ENCODE measurements at regions not wholly inside any gene's neighbourhood (a gene's known extent, or its start where the extent isn't known, plus 50 kb on each side); places are given as distances from the start of the nearest gene placed in this dataset.
"Not testable (repeated sequence)": the region's sequence is repeated elsewhere in the genome, so short reads cannot be mapped to it uniquely, and the experiment has no call there.

DNA sequence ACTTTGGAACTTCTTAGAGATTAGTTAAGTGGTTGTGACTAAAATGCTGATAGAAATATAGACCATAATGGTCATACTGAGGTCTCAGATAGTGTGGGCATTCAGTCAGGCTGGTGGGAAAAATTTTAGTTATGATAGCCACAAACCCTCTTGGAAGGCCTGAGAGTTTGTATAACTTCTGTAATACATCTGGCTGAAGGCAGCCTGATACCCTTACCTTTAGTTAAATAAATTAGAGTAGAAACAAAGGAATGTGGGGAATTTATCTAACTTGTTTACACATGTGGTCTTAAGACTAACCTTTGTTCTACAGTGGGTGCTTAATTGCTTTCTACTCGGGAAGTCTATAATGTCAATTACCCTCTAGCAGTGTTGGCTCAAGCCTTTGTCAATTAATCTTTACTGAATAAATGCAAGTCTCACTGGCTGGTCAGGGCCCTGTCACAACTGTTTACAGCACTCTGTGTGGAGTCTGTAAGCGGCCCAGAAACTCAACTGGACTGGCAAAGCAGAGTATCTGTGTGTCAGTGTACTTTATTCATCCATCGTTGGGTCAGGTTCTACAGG, 184.0 kb downstream of the FBXO4 start:
- TF ChIP-seq, protein P1, sequence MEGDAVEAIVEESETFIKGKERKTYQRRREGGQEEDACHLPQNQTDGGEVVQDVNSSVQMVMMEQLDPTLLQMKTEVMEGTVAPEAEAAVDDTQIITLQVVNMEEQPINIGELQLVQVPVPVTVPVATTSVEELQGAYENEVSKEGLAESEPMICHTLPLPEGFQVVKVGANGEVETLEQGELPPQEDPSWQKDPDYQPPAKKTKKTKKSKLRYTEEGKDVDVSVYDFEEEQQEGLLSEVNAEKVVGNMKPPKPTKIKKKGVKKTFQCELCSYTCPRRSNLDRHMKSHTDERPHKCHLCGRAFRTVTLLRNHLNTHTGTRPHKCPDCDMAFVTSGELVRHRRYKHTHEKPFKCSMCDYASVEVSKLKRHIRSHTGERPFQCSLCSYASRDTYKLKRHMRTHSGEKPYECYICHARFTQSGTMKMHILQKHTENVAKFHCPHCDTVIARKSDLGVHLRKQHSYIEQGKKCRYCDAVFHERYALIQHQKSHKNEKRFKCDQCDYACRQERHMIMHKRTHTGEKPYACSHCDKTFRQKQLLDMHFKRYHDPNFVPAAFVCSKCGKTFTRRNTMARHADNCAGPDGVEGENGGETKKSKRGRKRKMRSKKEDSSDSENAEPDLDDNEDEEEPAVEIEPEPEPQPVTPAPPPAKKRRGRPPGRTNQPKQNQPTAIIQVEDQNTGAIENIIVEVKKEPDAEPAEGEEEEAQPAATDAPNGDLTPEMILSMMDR (IDR thresholded peaks at IDR 0.05), result no peak
- H3K4me1 Mint-ChIP-seq, result no peaks in the 10 kb centered on the region
- no peaks in the 10 kb centered on the region for H3K27me3 Mint-ChIP-seq
- peaks cover 3% of the 10 kb centered on the region for H3K9me3 Mint-ChIP-seq
- H3K27ac Mint-ChIP-seq, result no peak overlapping the region
- H3K4me3 Mint-ChIP-seq, result no peak overlapping the region
- ATAC-seq (ENCODE audit: low read depth) (no peak), DNase-seq (no peak)
- ChIA-PET POLR2A (no interaction called here), CTCF (no interaction called here)
- no peaks in the 10 kb centered on the region for H3K36me3 Mint-ChIP-seq (ENCODE audit: low read depth)
- intact Hi-C loops (cut with micrococcal nuclease), result no loop called here

DNA sequence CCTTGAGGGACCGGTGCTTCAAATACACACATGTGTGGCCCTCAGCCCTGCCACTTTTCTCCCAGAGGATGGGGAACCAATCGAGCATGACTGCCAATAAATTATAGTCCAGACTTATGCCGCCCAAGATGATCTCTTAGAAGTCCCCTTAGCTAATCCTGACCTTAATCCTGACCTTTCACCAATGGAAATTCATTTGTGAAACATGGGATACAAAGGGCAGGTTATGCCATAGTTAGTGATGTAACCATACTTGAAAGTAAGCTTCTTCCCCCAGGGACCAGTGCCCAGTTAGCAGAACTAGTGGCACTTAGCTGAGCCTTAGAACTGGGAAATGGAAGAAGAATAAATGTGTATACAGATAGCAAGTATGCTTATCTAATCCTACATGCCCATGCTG, 190.6 kb downstream of the FBXO4 start:
- H3K36me3 Mint-ChIP-seq (ENCODE audit: low read depth); CTCF ChIA-PET; H3K27me3 Mint-ChIP-seq; DNase-seq; H3K9me3 Mint-ChIP-seq; H3K4me3 Mint-ChIP-seq; H3K27ac Mint-ChIP-seq; H3K4me1 Mint-ChIP-seq; ATAC-seq (ENCODE audit: low read depth); POLR2A ChIA-PET; intact Hi-C loops (cut with micrococcal nuclease): not testable (repeated sequence)

DNA sequence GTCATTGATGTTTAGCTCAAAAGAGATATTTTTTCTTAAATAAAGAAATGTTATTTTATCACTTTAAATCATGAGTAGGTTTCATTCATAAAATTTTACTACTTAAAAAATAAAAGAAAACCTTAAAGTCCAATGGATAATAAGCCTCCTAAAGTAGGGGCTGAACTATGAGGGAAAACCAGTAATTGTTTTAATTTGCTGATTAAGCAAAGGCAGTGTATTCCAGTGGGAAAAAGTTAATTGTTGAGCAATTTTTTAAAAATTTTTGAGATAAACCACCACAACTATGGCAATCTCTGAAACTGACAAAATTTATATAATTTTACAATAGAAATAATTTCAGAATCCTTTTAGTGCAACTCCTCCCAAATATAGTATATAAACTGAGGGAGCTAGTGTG, 195.0 kb downstream of the FBXO4 start:
- Mint-ChIP-seq H3K9me3 (peaks cover 4% of the 10 kb centered on the region), H3K4me3 (no peak overlapping the region), H3K27ac (no peak overlapping the region), H3K4me1 (no peaks in the 10 kb centered on the region), H3K36me3 (ENCODE audit: low read depth) (no peaks in the 10 kb centered on the region), H3K27me3 (no peaks in the 10 kb centered on the region)
- intact Hi-C loops (cut with micrococcal nuclease), result no loop called here
- ChIA-PET CTCF (no interaction called here), POLR2A (no interaction called here)
- TF ChIP-seq, protein P1 (IDR thresholded peaks at IDR 0.05), result no peak
- ATAC-seq (ENCODE audit: low read depth) (no peak), DNase-seq (no peak)

DNA sequence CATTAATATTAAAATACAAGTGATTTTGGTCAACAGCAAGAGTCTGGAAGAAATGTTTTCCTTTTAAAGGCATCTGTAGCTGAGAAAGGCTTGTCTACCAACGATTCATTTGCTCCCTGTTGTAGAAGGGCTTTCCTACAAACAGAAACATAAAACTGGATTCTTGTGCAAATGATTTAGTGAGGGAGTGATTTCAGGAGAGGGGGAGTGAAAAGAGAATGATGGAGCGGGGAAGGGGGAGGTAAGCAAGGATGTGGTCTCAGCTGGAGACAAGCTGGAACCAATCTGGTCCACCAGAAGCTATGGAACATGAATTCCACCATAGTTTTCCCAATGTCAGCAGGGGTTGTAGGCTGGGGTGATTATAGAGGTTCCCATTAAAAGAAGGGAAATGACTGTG, 196.3 kb downstream of the FBXO4 start:
- TF ChIP-seq, protein P1 (IDR thresholded peaks at IDR 0.05), result no peak
- no peak for DNase-seq
- H3K9me3 Mint-ChIP-seq, result peaks cover 4% of the 10 kb centered on the region
- POLR2A ChIA-PET, result no interaction called here
- H3K27me3 Mint-ChIP-seq, result no peaks in the 10 kb centered on the region
- CTCF ChIA-PET, result no interaction called here
- no peaks in the 10 kb centered on the region for H3K36me3 Mint-ChIP-seq (ENCODE audit: low read depth)
- H3K4me3 Mint-ChIP-seq, result no peak overlapping the region
- no peak overlapping the region for H3K27ac Mint-ChIP-seq
- H3K4me1 Mint-ChIP-seq, result no peaks in the 10 kb centered on the region
- intact Hi-C loops (cut with micrococcal nuclease), result no loop called here
- ATAC-seq (ENCODE audit: low read depth), result no peak

DNA sequence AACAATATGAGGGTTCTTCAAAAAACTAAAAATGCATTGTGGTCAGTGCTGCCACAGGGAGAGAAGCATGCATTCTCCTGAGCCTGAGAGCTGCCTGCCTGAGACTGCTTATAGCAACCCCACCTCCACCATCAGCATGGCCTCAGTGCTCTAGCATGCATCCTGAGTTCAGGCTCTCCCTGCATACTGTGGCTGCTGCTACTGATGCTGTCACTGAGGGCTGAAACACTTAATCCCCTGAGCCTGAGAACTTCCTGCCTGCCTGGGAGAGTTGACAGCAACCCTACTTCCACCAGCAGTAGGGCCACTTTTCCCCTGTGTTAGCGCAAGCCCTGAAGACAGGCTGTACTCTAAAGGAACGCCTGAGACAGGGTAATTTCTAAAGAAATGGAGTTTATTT, 206.0 kb downstream of the FBXO4 start:
- no peaks in the 10 kb centered on the region for H3K4me1 Mint-ChIP-seq
- DNase-seq (no peak), ATAC-seq (ENCODE audit: low read depth) (no peak)
- H3K9me3 Mint-ChIP-seq, result no peaks in the 10 kb centered on the region
- ChIA-PET CTCF (no interaction called here), POLR2A (no interaction called here)
- H3K36me3 Mint-ChIP-seq (ENCODE audit: low read depth), result no peaks in the 10 kb centered on the region
- TF ChIP-seq, protein P1 (IDR thresholded peaks at IDR 0.05), result no peak
- no peak overlapping the region for H3K4me3 Mint-ChIP-seq
- no peaks in the 10 kb centered on the region for H3K27me3 Mint-ChIP-seq
- H3K27ac Mint-ChIP-seq, result no peak overlapping the region
- intact Hi-C loops (cut with micrococcal nuclease), result no loop called here

DNA sequence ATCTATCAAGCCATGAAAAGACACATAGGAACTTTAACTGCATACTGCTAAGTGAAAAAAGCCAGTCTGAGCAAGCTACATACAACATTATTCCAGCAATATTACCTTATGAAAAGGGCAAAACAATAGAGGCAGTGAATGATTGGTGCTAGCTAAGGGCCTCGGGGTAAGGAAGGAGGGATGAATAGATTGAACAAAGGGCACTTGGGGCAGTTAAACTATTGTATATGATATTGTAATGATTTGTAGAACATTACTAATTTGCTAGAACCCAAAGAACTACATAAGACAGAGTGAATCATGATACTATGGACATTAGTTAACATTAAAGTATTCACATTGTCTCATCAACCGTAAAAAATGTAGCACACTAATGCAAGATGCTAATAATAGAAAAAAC, 218.3 kb downstream of the FBXO4 start:
- Mint-ChIP-seq H3K27me3 (no peaks in the 10 kb centered on the region), H3K27ac (no peak overlapping the region), H3K9me3 (peaks cover 17% of the 10 kb centered on the region), H3K4me3 (no peak overlapping the region), H3K4me1 (no peaks in the 10 kb centered on the region), H3K36me3 (ENCODE audit: low read depth) (peaks cover 2% of the 10 kb centered on the region)
- POLR2A ChIA-PET, result no interaction called here
- intact Hi-C loops (cut with micrococcal nuclease), result no loop called here
- CTCF ChIA-PET, result no interaction called here
- DNase-seq (no peak), ATAC-seq (ENCODE audit: low read depth) (no peak)
- TF ChIP-seq, protein P1 (IDR thresholded peaks at IDR 0.05), result no peak

Measured in activated B cell treated with CpG ODN at 0.5 μM for 24 hours (primary cell).